ENCODE measurements at regions not wholly inside any gene's neighbourhood (a gene's known extent, or its start where the extent isn't known, plus 50 kb on each side); places are given as distances from the start of the nearest gene placed in this dataset.
A peak's percentile ranks its signal among the peaks of the same experiment; 100 is the strongest.

DNA sequence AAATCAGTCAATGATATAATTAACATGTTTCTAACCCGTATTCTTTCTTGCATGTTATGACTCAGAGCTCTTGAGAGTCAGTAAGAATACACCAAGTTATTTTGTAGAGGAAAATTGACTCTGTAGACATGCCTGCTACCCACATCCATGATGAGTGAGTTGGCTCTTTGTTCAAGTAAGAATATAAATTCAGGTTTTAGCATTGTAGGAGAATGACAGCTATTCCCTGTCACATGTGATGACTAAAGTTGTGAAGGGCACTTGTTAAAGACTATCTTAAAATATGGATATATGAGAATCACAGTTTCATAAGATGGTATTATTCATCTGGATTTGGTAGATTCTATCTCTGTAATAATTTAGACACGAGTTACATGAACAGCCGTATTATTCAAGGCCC, 209.1 kb downstream of the CCDC59 start:
- no peak for DNase-seq

GRCh38 chr12:82146740-82147139, 211.4 kb downstream of the CCDC59 start:
- no peak for DNase-seq

- DNase-seq: no peak
Measured at GRCh38 chr12:82144505-82144904, 213.7 kb downstream of the CCDC59 start.

DNA sequence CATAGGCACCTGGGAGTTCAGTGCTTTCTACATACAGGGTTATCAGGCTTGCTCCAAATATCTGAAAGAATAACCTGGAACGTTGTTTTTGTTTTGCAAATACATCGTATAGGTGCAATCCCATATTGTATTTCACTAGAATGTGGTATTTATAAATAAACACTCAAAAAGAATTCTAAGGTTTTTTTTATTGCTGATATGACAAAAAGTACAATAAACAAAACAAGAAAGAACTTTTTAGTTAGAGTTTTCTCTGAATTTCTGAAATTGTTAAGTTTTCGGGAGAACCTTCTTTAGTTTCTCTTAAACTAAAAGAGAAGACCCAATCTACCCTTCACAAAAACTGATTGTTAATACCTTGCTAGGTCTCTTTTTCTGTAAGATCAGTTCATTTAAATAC, 225.8 kb downstream of the CCDC59 start:
- DNase-seq: no peak

DNA sequence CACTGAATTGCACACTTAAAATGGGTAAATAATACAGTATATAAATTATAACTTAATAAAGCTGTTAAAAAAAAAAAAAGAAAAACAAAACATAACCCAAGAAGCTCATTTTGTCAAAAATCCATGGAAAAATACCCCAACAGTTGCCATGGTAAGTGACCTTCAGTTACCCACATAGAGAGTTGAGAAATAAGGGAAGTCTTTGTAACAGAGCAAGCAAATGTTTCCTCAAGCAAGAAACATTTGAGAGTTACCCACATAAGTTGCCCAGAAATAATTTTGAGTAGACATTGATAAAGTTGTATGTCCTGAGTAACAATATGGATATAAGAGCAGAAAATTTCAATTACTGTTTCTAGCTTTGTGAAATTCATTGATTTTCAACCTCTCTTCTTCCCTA, 227.4 kb downstream of the CCDC59 start:
- no peak for DNase-seq

DNA sequence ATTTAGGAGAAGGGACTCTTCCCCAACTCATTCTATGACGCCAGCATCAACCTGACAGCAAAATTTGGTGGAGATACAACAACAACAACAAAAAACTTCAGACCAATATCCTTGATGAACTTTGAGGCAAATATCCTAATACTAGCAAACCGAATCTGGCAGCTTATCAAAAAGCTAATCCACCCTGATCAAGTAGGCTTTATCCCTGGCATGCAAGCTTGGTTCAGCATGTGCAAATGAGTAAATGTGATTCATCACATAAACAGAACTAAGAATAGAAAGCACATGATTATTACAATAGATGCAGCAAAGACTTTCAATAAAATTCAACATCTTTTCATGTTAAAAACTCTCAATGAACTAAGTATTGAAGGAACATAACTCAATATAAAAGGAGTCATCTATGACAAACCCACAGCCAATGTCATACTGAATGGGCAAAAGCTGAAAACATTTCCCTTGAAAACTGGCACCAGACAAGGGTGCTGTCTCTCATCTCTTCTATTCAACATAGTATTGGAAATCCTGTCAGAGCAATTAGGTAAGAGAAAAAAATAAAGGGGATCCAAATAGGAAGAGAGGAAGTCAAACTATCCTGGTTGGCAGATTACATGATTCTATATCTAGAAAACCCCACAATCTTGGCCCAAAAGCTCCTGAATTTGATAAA, 233.3 kb downstream of the CCDC59 start:
- no peak for DNase-seq

DNA sequence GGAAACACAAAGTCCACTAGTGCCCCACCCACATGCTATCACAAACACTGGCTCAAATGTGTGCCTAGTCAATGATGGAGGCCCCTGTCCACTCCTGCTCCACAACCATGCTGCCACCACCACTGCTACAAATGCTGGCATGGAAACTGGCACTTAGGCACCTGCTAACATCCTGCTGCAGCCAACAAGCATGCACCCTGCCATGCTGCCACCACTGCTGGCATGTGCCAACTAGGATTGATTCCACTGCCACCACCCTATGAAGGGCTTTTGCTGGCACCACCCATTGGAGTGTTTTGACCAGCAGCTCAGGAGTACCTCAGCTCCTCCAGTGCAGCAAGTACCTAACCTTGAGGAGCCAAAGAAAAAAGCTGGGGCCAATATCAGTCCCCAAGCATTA, 236.6 kb downstream of the CCDC59 start:
- DNase-seq: no peak

DNA sequence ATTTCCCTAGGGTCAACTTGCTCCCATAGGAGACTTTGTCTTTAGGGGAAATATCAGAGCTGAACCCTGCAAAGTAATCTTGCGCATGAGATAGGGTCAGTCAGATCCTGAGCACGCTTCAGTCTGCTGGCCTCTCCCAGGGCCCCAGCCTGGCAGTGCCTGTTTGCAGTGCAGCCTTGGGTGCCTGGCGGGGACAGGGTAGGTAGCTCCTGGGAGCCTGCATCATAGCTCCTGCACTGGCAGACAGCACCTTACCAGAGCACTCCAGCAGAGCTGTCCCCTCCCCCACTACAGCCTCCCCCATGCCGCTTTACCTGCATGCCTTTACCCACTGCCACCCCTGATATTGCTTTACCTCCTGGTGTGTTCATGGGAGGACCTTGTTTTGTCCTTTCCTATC, 237.3 kb downstream of the CCDC59 start:
- no peak for DNase-seq

- DNase-seq: no peak
Measured at GRCh38 chr12:82109243-82109642, 248.9 kb downstream of the CCDC59 start.

- DNase-seq: no peak
Measured at GRCh38 chr12:82108615-82109014, 249.6 kb downstream of the CCDC59 start.

DNA sequence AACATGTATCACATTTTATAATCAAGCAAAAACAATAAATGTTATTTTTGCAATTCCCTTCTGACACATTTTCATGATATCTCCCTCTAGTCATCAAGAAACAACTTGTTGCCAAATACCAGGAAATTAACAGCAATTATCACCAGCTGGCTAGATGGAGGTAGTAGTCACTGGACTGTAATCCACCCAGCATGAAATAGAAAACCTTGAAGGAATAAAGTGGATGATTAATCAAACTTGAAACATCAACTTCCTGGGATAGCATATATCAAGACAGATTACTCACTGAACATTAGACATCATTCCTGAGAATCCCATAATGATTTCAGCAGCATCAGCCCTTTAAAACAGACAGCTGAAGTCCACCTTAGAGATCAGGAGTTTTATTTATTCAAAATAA, 259.0 kb downstream of the CCDC59 start:
- no peak for DNase-seq

- DNase-seq: no peak
Measured at GRCh38 chr12:82097877-82098276, 260.3 kb downstream of the CCDC59 start.

- DNase-seq: no peak
Measured at GRCh38 chr12:82097438-82097837, 260.7 kb downstream of the CCDC59 start.

- no peak for DNase-seq
Measured at GRCh38 chr12:82090165-82090564, 268.0 kb downstream of the CCDC59 start.

- no peak for DNase-seq
Measured at GRCh38 chr12:82089369-82090121, 268.6 kb downstream of the CCDC59 start.

GRCh38 chr12:82082501-82082900, 275.7 kb downstream of the CCDC59 start:
- DNase-seq: no peak

DNA sequence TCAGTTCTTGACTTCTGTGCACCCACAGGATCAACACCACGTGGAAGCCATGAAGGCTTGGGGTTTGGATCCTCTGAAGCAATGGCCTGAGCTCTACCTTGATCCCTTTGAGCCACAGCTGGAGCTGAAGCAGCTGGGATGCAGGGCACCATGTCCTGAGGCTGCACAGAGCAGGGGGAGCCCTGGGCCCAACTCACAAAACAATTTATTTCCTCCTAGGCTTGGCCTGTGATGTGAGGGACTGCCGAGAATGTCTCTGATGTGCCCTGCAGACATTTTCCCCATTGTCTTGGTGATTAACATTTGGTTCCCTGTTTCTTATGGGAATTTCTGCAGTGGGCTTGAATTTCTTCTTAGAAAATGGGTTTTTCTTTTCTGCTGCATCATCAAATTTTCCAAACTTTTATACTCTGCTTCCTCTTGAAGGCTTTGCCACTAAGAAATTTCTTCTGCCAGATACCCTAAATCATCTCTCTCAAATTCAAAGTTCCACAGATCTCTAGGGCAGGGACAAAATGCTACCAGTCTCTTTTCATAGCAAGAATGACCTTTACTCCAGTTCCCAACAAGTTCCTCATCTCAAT, 288.2 kb downstream of the CCDC59 start:
- DNase-seq: no peak

DNA sequence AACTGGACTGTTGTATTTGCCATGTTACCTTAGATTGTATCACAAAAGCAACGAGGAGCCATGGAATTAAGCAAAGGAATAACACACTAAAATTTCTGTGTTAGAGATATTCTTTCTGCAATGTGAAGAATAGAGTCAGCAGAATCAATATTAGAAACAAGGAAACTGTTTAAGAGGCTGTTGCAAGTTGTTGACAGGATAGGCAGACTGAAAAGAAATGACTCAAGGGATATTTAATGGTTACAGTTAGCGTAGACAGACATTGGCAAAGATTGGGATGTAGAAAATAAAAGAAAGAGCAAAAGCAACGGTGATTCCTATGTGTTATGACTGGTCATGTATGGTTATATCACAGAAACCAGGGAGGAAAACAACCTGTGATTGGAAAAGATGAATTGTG, 299.0 kb upstream of the PPFIA2 start:
- no peak for DNase-seq

- DNase-seq: no peak
Measured at GRCh38 chr12:82057770-82058169, 298.6 kb upstream of the PPFIA2 start.

GRCh38 chr12:82055391-82055790, 296.2 kb upstream of the PPFIA2 start:
- DNase-seq: no peak

- no peak for DNase-seq
Measured at GRCh38 chr12:82054566-82054965, 295.4 kb upstream of the PPFIA2 start.

DNA sequence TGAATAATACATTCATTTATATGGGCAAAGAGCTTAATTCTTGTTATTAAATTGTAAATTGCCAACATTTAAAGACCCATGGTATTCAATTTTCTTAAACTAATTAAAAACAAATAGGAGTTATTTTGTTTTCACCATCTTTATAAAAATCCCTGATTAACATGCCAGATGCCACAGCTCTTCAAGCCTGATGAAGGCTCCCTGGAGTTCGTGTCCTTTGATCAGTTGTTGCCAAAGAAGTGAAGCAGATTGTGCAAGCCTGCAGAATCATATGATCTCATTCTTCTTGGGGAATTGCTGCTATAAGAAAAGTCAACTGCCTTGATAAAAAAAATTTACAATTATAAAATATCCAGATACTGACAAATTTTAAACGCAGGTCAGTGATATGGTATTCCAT, 288.3 kb upstream of the PPFIA2 start:
- peak; percentile 2 for DNase-seq

DNA sequence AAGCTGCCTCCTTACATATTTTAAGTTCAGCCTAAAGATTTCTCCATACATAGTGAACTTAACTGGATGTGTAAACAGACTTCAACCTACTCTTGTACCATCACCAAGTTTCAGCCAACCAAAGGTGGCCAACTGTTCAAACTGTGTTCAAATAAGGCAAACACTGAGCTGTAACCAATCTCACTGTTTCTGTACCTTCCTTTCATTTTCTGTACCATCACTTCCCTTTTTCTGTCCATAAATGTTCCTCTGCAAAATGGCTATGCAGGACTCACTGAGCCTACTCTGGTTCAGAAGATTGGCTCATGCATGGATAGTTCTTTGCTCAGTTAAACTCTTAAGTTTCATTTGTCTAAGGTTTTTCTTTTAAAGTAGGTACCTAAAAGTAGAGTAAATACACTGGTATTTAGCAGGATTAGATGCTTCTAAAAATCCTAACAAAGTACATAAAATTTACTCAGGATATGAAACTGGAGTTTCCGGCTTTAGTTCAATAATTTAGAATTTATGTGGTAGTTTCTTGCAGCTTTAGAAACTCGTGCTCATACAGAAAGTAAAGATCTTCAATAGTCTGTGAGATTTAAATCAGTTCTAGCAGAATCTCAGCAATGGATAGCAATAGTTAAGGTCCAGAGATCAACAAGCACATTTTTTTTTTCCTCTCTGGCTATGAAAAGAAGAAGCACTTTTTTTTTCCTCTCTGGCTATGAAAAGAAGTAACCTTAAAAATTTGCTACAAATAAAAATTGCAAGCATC, 282.0 kb upstream of the PPFIA2 start:
- peak; percentile 1 for DNase-seq

DNA sequence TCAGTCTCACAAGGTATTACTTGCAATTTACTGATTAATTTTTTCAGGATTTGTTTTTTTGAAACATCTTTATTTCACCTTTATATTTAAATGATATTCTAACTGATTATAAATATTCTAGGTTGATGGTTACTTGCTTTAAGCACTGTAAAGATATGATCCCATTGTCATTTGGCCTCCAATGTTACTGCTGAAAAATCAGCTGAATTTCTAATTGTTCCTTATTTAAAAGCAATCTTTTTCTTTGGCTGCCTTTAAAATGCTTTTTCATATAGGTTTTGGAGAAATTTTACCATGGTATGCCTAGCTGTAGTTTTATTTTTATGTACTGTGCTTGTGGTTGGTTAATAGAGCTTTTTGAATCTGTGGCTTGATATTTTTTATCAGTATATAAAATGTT, 275.6 kb upstream of the PPFIA2 start:
- peak; percentile 15 for DNase-seq
